ENCODE measurements at regions not wholly inside any gene's neighbourhood (a gene's known extent, or its start where the extent isn't known, plus 50 kb on each side); places are given as distances from the start of the nearest gene placed in this dataset.
"Not testable (repeated sequence)": the region's sequence is repeated elsewhere in the genome, so short reads cannot be mapped to it uniquely, and the experiment has no call there.

- no peak for DNase-seq
These were observed 287.1 kb downstream of the WDR11 start for GRCh38 chr10:121138112-121138860.

GRCh38 chr10:121138918-121139317 is 287.8 kb downstream of the WDR11 start:
- no peak for DNase-seq

- DNase-seq, result not testable (repeated sequence)
These were observed 294.7 kb downstream of the WDR11 start for GRCh38 chr10:121145802-121146395.

- no peak for DNase-seq
These were observed 297.8 kb downstream of the WDR11 start for GRCh38 chr10:121148921-121149320.

- no peak for DNase-seq
These were observed 300.9 kb downstream of the WDR11 start for GRCh38 chr10:121152033-121152432.

- DNase-seq, result no peak
These were observed 301.8 kb downstream of the WDR11 start for GRCh38 chr10:121152935-121153334.

GRCh38 chr10:121154310-121154709 is 303.1 kb downstream of the WDR11 start:
- DNase-seq, result no peak

GRCh38 chr10:121154846-121155245 is 303.7 kb downstream of the WDR11 start:
- no peak for DNase-seq

- no peak for DNase-seq
These were observed 304.7 kb downstream of the WDR11 start for GRCh38 chr10:121155742-121156474.

GRCh38 chr10:121157998-121158397 is 306.8 kb downstream of the WDR11 start:
- no peak for DNase-seq

- DNase-seq, result no peak
These were observed 307.9 kb downstream of the WDR11 start for GRCh38 chr10:121158988-121159579.

- no peak for DNase-seq
These were observed 308.5 kb downstream of the WDR11 start for GRCh38 chr10:121159670-121160069.

- no peak for DNase-seq
These were observed 314.1 kb downstream of the WDR11 start for GRCh38 chr10:121165276-121165675.

- no peak for DNase-seq
These were observed 316.5 kb downstream of the WDR11 start for GRCh38 chr10:121167534-121168243.

GRCh38 chr10:121168545-121169216 is 317.5 kb downstream of the WDR11 start:
- no peak for DNase-seq

- DNase-seq, result no peak
These were observed 318.2 kb downstream of the WDR11 start for GRCh38 chr10:121169406-121169805.

GRCh38 chr10:121171825-121172787 is 320.9 kb downstream of the WDR11 start:
- no peak for DNase-seq

- DNase-seq, result no peak
These were observed 327.8 kb downstream of the WDR11 start for GRCh38 chr10:121179006-121179405.

GRCh38 chr10:121182219-121182618 is 331.1 kb downstream of the WDR11 start:
- no peak for DNase-seq

GRCh38 chr10:121183236-121183635 is 332.1 kb downstream of the WDR11 start:
- no peak for DNase-seq

GRCh38 chr10:121183707-121184106 is 332.5 kb downstream of the WDR11 start:
- DNase-seq, result no peak

Data from stimulated activated CD4-positive, alpha-beta T cell treated with anti-CD3 and anti-CD28 coated beads, Interleukin-4, amount 100 ng/mL, for 4 hours (primary cell).